ENCODE measurements at regions not wholly inside any gene's neighbourhood (a gene's known extent, or its start where the extent isn't known, plus 50 kb on each side); places are given as distances from the start of the nearest gene placed in this dataset.

DNA sequence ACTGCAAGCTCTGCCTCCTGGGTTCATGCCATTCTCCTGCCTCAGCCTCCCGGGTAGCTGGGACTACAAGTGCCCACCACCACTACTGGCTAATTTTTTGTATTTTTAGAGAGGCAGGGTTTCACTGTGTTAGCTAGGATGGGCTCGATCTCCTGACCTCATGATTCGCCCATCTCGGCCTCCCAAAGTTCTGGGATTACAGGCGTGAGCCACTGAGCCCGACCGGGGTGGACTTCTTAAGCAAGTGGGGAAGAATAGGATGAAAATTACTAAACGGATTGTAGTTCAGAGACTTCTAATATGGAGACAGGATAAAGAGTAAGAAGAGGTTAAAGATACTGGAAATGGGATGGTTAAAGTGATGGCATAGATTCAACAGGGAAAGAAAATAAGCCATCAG lies 132.3 kb upstream of the IRX2 start:
- TF ChIP-seq, protein P1, sequence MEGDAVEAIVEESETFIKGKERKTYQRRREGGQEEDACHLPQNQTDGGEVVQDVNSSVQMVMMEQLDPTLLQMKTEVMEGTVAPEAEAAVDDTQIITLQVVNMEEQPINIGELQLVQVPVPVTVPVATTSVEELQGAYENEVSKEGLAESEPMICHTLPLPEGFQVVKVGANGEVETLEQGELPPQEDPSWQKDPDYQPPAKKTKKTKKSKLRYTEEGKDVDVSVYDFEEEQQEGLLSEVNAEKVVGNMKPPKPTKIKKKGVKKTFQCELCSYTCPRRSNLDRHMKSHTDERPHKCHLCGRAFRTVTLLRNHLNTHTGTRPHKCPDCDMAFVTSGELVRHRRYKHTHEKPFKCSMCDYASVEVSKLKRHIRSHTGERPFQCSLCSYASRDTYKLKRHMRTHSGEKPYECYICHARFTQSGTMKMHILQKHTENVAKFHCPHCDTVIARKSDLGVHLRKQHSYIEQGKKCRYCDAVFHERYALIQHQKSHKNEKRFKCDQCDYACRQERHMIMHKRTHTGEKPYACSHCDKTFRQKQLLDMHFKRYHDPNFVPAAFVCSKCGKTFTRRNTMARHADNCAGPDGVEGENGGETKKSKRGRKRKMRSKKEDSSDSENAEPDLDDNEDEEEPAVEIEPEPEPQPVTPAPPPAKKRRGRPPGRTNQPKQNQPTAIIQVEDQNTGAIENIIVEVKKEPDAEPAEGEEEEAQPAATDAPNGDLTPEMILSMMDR (IDR thresholded peaks at IDR 0.05), result no peak
- no peak for TF ChIP-seq POLR2A (IDR thresholded peaks at IDR 0.05)

Data from thyroid gland (tissue), 4 donors.